HG03432 (cell line): ENCODE measurements at regions not wholly inside any gene's neighbourhood (a gene's known extent, or its start where the extent isn't known, plus 50 kb on each side); places are given as distances from the start of the nearest gene placed in this dataset.

Experiments
- ATAC-seq: cut with Tn5 transposase; IDR thresholded peaks from one replicate; pipeline ENCODE4 v1.9.1; 2021; ENCODE audit warnings: mild to moderate bottlenecking, moderate library complexity; ENCODE audit not compliant: unreplicated experiment

GRCh38 chr3:189449084-189449483, 182.1 kb upstream of the TP63 start:
- ATAC-seq: no peak

- no peak for ATAC-seq
These were observed 176.2 kb upstream of the TP63 start for GRCh38 chr3:189455009-189455408.

DNA sequence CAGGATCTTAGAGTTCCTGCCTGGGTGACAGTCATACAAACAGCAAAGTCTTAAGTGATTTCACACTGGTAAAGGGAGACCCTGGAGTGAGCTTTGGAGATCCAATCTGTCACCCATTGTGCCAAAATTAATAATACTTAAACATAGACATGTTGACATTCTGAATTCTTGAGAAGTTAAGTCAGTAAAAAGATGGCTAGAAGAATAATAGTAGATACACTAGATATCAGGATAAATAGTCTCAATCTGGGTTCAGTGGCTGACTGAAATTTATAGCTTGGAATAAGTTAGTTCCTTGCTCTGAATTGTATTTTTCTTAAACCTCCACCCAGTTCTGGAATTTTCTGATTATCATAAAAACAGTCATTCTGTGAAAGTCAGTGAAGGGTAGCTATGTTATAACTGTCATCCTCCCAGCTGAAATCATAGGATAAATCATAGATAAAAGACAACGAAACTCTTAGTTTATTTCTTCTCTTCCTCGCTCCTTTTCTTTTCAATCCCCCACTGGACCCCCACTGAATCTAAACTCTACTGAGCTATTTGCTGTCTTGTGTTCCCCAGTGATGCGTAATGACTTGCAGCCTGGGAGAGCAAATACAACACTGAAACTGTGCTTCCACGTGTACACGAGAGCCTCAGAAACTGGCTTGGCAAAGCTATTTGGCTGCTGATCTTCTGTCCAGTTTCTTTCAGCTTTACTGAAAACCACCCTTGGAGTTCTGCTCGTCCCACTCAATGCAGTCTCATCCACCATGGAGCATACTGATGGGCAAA, 175.4 kb upstream of the TP63 start:
- no peak for ATAC-seq

DNA sequence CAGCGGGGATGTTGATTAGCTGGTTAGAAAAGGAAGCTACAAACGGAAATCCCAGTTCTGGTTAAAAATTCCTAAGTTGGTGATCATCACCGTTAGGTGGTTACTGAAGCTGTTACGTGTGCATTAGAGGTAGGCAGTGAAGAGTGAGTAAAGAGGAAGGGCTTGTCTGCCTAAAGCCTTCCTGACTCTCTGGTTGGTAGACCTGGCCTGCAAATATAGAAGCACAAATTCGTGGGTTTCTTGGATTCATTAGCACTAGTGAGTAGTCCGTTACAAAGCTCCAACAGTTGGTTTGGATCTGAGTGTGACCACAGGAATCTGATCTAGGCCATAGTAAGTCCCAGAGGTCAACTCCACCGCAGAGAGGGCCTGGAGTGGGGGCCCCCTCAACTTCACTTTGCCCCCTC, 174.0 kb upstream of the TP63 start:
- no peak for ATAC-seq

DNA sequence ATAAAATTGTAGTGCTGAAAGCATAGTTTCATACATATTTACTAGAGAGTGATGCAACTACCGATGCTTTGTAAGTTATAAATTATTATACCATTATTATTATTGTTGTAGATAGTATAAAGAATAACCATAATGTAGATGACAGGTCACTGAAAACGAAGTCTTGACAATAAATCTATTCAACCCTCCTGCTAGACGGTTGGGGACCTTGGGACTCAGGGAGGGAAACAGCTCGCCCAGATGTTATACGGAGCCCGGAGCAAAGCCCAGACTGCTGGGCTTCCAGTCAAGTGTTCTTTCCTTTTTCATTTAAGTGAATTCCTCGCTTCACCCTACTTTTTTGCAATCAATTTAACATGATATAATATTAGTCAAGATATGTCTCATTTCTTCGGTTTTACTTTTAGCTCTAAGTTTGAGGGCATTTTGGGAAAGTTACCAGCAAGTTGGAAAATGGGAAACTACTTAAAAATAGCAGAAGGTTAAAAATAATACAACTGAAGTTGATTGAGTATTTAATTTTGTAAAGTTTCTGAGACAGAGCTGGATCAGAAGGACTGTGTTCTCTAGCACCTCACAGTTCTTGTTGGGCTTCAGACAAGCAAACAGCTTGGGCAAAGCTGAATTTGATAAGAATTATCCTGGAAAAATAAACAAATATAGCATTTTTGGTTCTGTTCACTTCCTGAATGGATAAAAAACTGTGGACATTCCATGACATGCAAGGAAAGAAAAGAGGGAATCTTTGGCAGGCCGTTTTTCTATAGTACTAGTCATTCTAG, 173.4 kb upstream of the TP63 start:
- no peak for ATAC-seq

DNA sequence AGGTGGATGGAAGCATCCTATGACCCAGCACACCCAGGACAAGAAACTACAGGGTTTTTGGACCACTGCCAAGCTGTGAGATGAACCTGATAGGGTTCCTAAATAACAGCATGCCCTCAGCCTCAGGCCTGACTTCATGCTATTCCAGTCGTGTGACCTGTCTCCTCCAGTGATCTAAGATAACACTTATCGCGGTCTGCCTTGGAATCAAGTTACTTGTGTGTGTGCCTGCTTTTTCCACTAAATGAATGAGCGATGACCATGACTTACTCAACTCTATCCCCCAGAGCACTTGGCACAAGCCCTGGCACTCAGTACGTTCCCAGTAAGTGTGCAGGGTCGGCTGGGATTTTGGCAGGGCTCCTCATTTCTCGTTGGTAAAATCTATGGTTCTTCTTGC, 172.7 kb upstream of the TP63 start:
- no peak for ATAC-seq

GRCh38 chr3:189459231-189459630, 172.0 kb upstream of the TP63 start:
- no peak for ATAC-seq

DNA sequence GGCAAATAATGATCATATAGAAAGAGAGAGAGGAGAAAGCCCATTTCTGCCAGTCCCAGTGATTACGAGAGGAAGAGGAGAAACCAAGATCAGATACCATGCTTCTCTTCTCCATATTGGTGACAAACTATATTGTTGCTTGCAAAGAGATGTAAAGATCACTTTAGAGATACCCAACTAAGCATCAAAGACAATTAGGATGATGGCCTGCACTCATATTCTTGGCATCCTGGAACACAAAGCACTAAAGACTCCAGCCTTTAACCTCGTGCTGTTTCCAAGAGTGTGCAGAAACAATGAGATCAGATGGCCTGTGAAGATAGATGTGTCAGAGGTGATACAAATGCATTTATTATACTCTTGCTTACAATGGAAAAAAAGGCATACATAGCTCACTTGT, 170.7 kb upstream of the TP63 start:
- no peak for ATAC-seq

GRCh38 chr3:189464799-189465198, 166.4 kb upstream of the TP63 start:
- ATAC-seq: no peak

GRCh38 chr3:189466004-189466403, 165.2 kb upstream of the TP63 start:
- no peak for ATAC-seq

DNA sequence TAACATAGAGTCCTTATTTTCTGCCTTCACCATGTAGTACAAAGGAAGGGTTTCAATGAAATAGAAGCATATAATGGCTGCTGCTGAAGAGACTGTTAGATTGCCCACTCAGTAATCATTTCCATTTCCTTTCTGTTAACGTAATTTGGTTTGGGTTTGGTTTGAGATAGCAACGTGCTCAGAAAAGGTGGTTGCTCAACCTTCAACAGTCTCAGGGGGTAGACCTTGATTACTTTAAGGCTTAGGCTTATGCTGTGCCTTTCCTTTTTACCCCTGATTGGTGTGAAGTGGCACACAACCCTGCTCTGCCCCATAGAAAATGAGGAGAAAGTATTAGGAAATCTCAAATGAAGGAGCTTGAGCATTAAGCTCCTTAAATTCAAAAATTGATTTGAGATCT, 163.7 kb upstream of the TP63 start:
- ATAC-seq: no peak

DNA sequence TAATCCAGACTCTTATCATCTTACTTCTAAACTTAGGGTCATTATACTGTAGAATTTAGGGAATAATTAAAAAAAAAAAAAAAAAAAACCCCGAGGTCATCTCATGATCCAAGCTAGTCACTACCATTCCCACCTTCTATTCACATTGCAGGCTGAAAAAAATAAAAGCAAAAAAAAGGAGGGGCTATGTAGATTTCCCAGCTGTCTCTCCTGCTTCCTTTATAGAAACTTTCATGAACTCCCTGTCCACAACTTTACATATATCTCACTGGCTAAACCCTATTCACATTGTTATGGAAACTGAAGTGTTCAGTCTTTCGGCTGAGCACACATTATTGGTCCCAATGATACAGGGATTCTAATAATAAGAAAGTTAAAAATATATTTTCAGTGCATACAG, 156.2 kb upstream of the TP63 start:
- ATAC-seq: no peak

DNA sequence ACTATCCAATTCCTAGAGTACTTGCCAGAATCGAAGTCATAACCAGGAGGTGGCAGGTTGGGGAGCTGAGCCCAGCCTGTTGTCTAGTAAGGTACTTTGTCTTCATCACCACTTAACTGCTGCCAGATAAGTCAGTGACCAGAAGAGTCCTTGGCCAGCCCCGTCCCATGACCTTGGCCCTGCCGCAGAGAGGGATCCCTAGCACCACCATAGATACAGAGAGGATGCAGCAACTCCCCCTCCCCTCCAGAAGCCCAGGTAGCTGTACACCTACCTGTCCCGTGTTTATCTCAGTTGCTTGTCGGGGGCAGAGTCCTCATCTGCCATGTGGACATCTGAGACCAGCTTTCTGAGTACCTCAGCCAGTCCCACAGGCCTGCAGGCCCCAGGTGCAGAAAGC, 153.6 kb upstream of the TP63 start:
- no peak for ATAC-seq

- ATAC-seq: no peak
These were observed 144.6 kb upstream of the TP63 start for GRCh38 chr3:189486556-189486955.

GRCh38 chr3:189488241-189488767, 142.9 kb upstream of the TP63 start:
- no peak for ATAC-seq

- ATAC-seq: no peak
These were observed 140.9 kb upstream of the TP63 start for GRCh38 chr3:189490337-189490736.

GRCh38 chr3:189490749-189491148, 140.4 kb upstream of the TP63 start:
- no peak for ATAC-seq

- no peak for ATAC-seq
These were observed 139.4 kb upstream of the TP63 start for GRCh38 chr3:189491831-189492230.

GRCh38 chr3:189493271-189493670, 137.9 kb upstream of the TP63 start:
- no peak for ATAC-seq

DNA sequence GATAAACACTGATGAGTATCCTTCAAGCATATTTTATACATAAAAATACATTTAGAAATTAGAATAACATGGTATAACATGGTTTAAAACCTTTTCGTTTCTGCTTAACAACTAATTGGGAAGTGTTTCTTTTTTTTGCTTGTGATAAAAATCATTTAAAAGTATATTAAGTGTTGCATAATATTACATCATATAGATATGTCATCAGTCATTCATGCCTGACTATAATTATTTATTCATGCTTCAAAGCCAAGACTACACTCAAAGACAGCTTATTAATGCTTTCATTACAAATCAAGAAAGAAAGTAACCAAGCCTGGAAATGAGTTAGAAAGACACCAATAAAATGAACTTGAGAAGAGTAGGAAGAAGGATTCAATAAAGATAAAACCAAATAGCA, 136.6 kb upstream of the TP63 start:
- ATAC-seq: no peak

- no peak for ATAC-seq
These were observed 134.6 kb upstream of the TP63 start for GRCh38 chr3:189496375-189497138.
